ENCODE measurements at regions not wholly inside any gene's neighbourhood (a gene's known extent, or its start where the extent isn't known, plus 50 kb on each side); places are given as distances from the start of the nearest gene placed in this dataset.

GRCh38 chr14:34172173-34172451 is 221.2 kb upstream of the EGLN3 start:
- TF ChIP-seq CTCF (IDR thresholded peaks at IDR 0.05; ENCODE audit: extremely low read depth, insufficient read depth, missing control alignments) = no peak
- no peak for DNase-seq (ENCODE audit: low spot score)
- in situ Hi-C loops (cut with MboI; ENCODE audit: low pct_unique_long_range_greater_than_20kb, low sequenced_read_pairs, unreplicated experiment) = no loop called here

- TF ChIP-seq CTCF (IDR thresholded peaks at IDR 0.05; ENCODE audit: extremely low read depth, insufficient read depth, missing control alignments) = no peak
- DNase-seq (ENCODE audit: low spot score) = no peak
- in situ Hi-C loops (cut with MboI; ENCODE audit: low pct_unique_long_range_greater_than_20kb, low sequenced_read_pairs, unreplicated experiment) = no loop called here
These were observed 220.7 kb upstream of the EGLN3 start for GRCh38 chr14:34171431-34172172.

- no peak for TF ChIP-seq CTCF (IDR thresholded peaks at IDR 0.05; ENCODE audit: extremely low read depth, insufficient read depth, missing control alignments)
- in situ Hi-C loops (cut with MboI; ENCODE audit: low pct_unique_long_range_greater_than_20kb, low sequenced_read_pairs, unreplicated experiment) = no loop called here
- DNase-seq (ENCODE audit: low spot score) = no peak
These were observed 220.0 kb upstream of the EGLN3 start for GRCh38 chr14:34170882-34171281.

GRCh38 chr14:34169561-34169960 is 218.7 kb upstream of the EGLN3 start:
- in situ Hi-C loops (cut with MboI; ENCODE audit: low pct_unique_long_range_greater_than_20kb, low sequenced_read_pairs, unreplicated experiment) = no loop called here
- TF ChIP-seq CTCF (IDR thresholded peaks at IDR 0.05; ENCODE audit: extremely low read depth, insufficient read depth, missing control alignments) = no peak
- no peak for DNase-seq (ENCODE audit: low spot score)

- no peak for DNase-seq (ENCODE audit: low spot score)
- in situ Hi-C loops (cut with MboI; ENCODE audit: low pct_unique_long_range_greater_than_20kb, low sequenced_read_pairs, unreplicated experiment) = no loop called here
- no peak for TF ChIP-seq CTCF (IDR thresholded peaks at IDR 0.05; ENCODE audit: extremely low read depth, insufficient read depth, missing control alignments)
These were observed 217.8 kb upstream of the EGLN3 start for GRCh38 chr14:34168656-34169055.

DNA sequence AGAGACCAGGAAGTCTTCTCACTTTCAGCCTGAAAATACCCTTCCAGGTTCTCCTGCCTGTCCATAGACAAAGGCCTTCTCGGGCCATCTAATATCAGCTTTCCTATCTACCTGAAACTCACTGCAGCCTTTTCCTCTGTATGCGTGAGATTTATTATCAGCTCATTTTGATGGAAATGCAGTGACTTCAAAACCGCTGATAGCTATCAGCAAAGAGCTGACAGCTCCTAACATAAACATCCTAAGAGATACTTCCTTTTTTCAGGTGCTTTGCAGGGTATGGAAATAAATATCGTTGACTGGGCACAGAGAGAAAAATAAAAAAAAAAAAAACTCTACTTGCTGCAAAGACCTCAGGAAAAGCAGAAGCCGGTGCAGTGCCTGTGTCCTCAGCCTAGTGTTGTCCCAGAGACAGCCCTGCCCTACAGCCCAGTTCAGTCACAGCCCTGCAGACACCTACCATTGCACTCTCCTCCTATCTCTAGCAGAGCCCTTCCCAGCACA is 215.0 kb upstream of the EGLN3 start:
- in situ Hi-C loops (cut with MboI; ENCODE audit: low pct_unique_long_range_greater_than_20kb, low sequenced_read_pairs, unreplicated experiment) = no loop called here
- no peak for DNase-seq (ENCODE audit: low spot score)
- TF ChIP-seq CTCF (IDR thresholded peaks at IDR 0.05; ENCODE audit: extremely low read depth, insufficient read depth, missing control alignments) = no peak
